ENCODE measurements at regions not wholly inside any gene's neighbourhood (a gene's known extent, or its start where the extent isn't known, plus 50 kb on each side); places are given as distances from the start of the nearest gene placed in this dataset.

- DNase-seq (ENCODE audit: low read depth) (no peak), FAIRE-seq (no peak)
- Histone ChIP-seq H3K36me3 (ENCODE audit: control insufficient read depth, insufficient read depth, low read length) (no peaks in the 10 kb centered on the region), H3K27me3 (ENCODE audit: control insufficient read depth, insufficient read depth, low read length) (no peaks in the 10 kb centered on the region), H3K4me3 (ENCODE audit: low read depth, low read length) (no peak overlapping the region)
- TF ChIP-seq CTCF (IDR thresholded peaks at IDR 0.05; ENCODE audit: insufficient read depth, low read length, severe bottlenecking), result no peak
These were observed 117.1 kb upstream of the COX10 start for GRCh38 chr17:13952009-13952750.

GRCh38 chr17:13953841-13954240 is 115.5 kb upstream of the COX10 start:
- H3K4me3 ChIP-seq (ENCODE audit: low read depth, low read length), result no peak overlapping the region
- no peaks in the 10 kb centered on the region for H3K27me3 ChIP-seq (ENCODE audit: control insufficient read depth, insufficient read depth, low read length)
- H3K36me3 ChIP-seq (ENCODE audit: control insufficient read depth, insufficient read depth, low read length), result no peaks in the 10 kb centered on the region
- no peak for FAIRE-seq
- TF ChIP-seq CTCF (IDR thresholded peaks at IDR 0.05; ENCODE audit: insufficient read depth, low read length, severe bottlenecking), result no peak
- no peak for DNase-seq (ENCODE audit: low read depth)

- Histone ChIP-seq H3K4me3 (ENCODE audit: low read depth, low read length) (no peak overlapping the region), H3K27me3 (ENCODE audit: control insufficient read depth, insufficient read depth, low read length) (no peaks in the 10 kb centered on the region), H3K36me3 (ENCODE audit: control insufficient read depth, insufficient read depth, low read length) (no peaks in the 10 kb centered on the region)
- no peak for TF ChIP-seq CTCF (IDR thresholded peaks at IDR 0.05; ENCODE audit: insufficient read depth, low read length, severe bottlenecking)
- no peak for DNase-seq (ENCODE audit: low read depth)
- no peak for FAIRE-seq
These were observed 111.7 kb upstream of the COX10 start for GRCh38 chr17:13957636-13958035.

- no peak for TF ChIP-seq CTCF (IDR thresholded peaks at IDR 0.05; ENCODE audit: insufficient read depth, low read length, severe bottlenecking)
- no peak for FAIRE-seq
- Histone ChIP-seq H3K36me3 (ENCODE audit: control insufficient read depth, insufficient read depth, low read length) (no peaks in the 10 kb centered on the region), H3K4me3 (ENCODE audit: low read depth, low read length) (no peak overlapping the region), H3K27me3 (ENCODE audit: control insufficient read depth, insufficient read depth, low read length) (no peaks in the 10 kb centered on the region)
- no peak for DNase-seq (ENCODE audit: low read depth)
These were observed 110.5 kb upstream of the COX10 start for GRCh38 chr17:13958773-13959172.

- no peak for DNase-seq (ENCODE audit: low read depth)
- no peak overlapping the region for H3K4me3 ChIP-seq (ENCODE audit: low read depth, low read length)
- H3K36me3 ChIP-seq (ENCODE audit: control insufficient read depth, insufficient read depth, low read length), result no peaks in the 10 kb centered on the region
- no peak for FAIRE-seq
- H3K27me3 ChIP-seq (ENCODE audit: control insufficient read depth, insufficient read depth, low read length), result no peaks in the 10 kb centered on the region
- TF ChIP-seq CTCF (IDR thresholded peaks at IDR 0.05; ENCODE audit: insufficient read depth, low read length, severe bottlenecking), result no peak
These were observed 108.0 kb upstream of the COX10 start for GRCh38 chr17:13961265-13961664.

- no peak for DNase-seq (ENCODE audit: low read depth)
- Histone ChIP-seq H3K27me3 (ENCODE audit: control insufficient read depth, insufficient read depth, low read length) (no peaks in the 10 kb centered on the region), H3K4me3 (ENCODE audit: low read depth, low read length) (no peak overlapping the region), H3K36me3 (ENCODE audit: control insufficient read depth, insufficient read depth, low read length) (no peaks in the 10 kb centered on the region)
- FAIRE-seq, result no peak
- TF ChIP-seq CTCF (IDR thresholded peaks at IDR 0.05; ENCODE audit: insufficient read depth, low read length, severe bottlenecking), result no peak
These were observed 106.5 kb upstream of the COX10 start for GRCh38 chr17:13962716-13963240.

All from bronchial epithelial cell (primary cell).